ENCODE measurements at regions not wholly inside any gene's neighbourhood (a gene's known extent, or its start where the extent isn't known, plus 50 kb on each side); places are given as distances from the start of the nearest gene placed in this dataset.

GRCh38 chr14:29056041-29056566 is 289.5 kb downstream of the FOXG1 start:
- DNase-seq (no peak), ATAC-seq (no peak)
- H3K9me3 ChIP-seq, result no peaks in the 10 kb centered on the region
- no peak for TF ChIP-seq POLR2A (IDR thresholded peaks at IDR 0.05)
- no peak for TF ChIP-seq CTCF (IDR thresholded peaks at IDR 0.05)
- WGBS, 2 donors, result 41 to 52% methylated on average over 6 of the region's 6 CpGs
- no peaks in the 10 kb centered on the region for H3K27me3 ChIP-seq
- H3K4me3 ChIP-seq, result no peak overlapping the region
- no peaks in the 10 kb centered on the region for H3K4me1 ChIP-seq
- intact Hi-C loops (cut with DNase I), result no loop called here
- no peak overlapping the region for H3K27ac ChIP-seq
- H3K36me3 ChIP-seq (replicated peaks in 1 of 2; ENCODE audit: insufficient read depth in 1 of 2, low read depth in 2 of 2), result no peaks in the 10 kb centered on the region

- WGBS, 2 donors, result 52 to 67% methylated on average over 2 of the region's 2 CpGs
- H3K27ac ChIP-seq, result no peak overlapping the region
- TF ChIP-seq CTCF (IDR thresholded peaks at IDR 0.05) (no peak), POLR2A (IDR thresholded peaks at IDR 0.05) (no peak)
- H3K27me3 ChIP-seq, result no peaks in the 10 kb centered on the region
- H3K9me3 ChIP-seq, result no peaks in the 10 kb centered on the region
- H3K4me1 ChIP-seq, result no peaks in the 10 kb centered on the region
- H3K36me3 ChIP-seq (replicated peaks in 1 of 2; ENCODE audit: insufficient read depth in 1 of 2, low read depth in 2 of 2), result no peaks in the 10 kb centered on the region
- intact Hi-C loops (cut with DNase I), result no loop called here
- H3K4me3 ChIP-seq, result no peak overlapping the region
- ATAC-seq (no peak), DNase-seq (no peak)
Measured at GRCh38 chr14:29061702-29062101, 295.1 kb downstream of the FOXG1 start.

- Histone ChIP-seq H3K4me1 (no peaks in the 10 kb centered on the region), H3K9me3 (no peaks in the 10 kb centered on the region), H3K27ac (no peak overlapping the region), H3K36me3 (replicated peaks in 1 of 2; ENCODE audit: insufficient read depth in 1 of 2, low read depth in 2 of 2) (no peaks in the 10 kb centered on the region), H3K27me3 (no peaks in the 10 kb centered on the region), H3K4me3 (no peak overlapping the region)
- DNase-seq (no peak), ATAC-seq (no peak)
- WGBS, 2 donors, result 53 to 71% methylated on average over 6 of the region's 6 CpGs
- TF ChIP-seq CTCF (IDR thresholded peaks at IDR 0.05) (no peak), POLR2A (IDR thresholded peaks at IDR 0.05) (no peak)
- intact Hi-C loops (cut with DNase I), result no loop called here
Measured at GRCh38 chr14:29062466-29062865, 295.9 kb downstream of the FOXG1 start.

- Histone ChIP-seq H3K27me3 (no peaks in the 10 kb centered on the region), H3K9me3 (no peaks in the 10 kb centered on the region), H3K4me3 (no peak overlapping the region), H3K27ac (no peak overlapping the region), H3K36me3 (replicated peaks in 1 of 2; ENCODE audit: insufficient read depth in 1 of 2, low read depth in 2 of 2) (no peaks in the 10 kb centered on the region), H3K4me1 (no peaks in the 10 kb centered on the region)
- intact Hi-C loops (cut with DNase I), result no loop called here
- TF ChIP-seq CTCF (IDR thresholded peaks at IDR 0.05), result no peak
- no peak for TF ChIP-seq POLR2A (IDR thresholded peaks at IDR 0.05)
- WGBS, 2 donors, result 61 to 77% methylated on average over 4 of the region's 4 CpGs
- ATAC-seq (no peak), DNase-seq (no peak)
Measured at GRCh38 chr14:29062976-29063375, 296.4 kb downstream of the FOXG1 start.

GRCh38 chr14:29064305-29064900 is 297.8 kb downstream of the FOXG1 start:
- H3K36me3 ChIP-seq (replicated peaks in 1 of 2; ENCODE audit: insufficient read depth in 1 of 2, low read depth in 2 of 2), result no peaks in the 10 kb centered on the region
- H3K9me3 ChIP-seq, result no peaks in the 10 kb centered on the region
- no peak overlapping the region for H3K27ac ChIP-seq
- 35 to 39% methylated on average over 3 of the region's 3 CpGs for WGBS, 2 donors
- DNase-seq, result no peak
- TF ChIP-seq POLR2A (IDR thresholded peaks at IDR 0.05), result no peak
- TF ChIP-seq CTCF (IDR thresholded peaks at IDR 0.05), result no peak
- H3K4me3 ChIP-seq, result no peak overlapping the region
- ATAC-seq, result no peak
- intact Hi-C loops (cut with DNase I), result no loop called here
- H3K4me1 ChIP-seq, result no peaks in the 10 kb centered on the region
- H3K27me3 ChIP-seq, result no peaks in the 10 kb centered on the region
